HG02973 (cell line): ENCODE measurements at regions not wholly inside any gene's neighbourhood (a gene's known extent, or its start where the extent isn't known, plus 50 kb on each side); places are given as distances from the start of the nearest gene placed in this dataset.
"Not testable (repeated sequence)": the region's sequence is repeated elsewhere in the genome, so short reads cannot be mapped to it uniquely, and the experiment has no call there.

Experiments
- ATAC-seq: cut with Tn5 transposase; IDR thresholded peaks from one replicate; pipeline ENCODE4 v1.9.1; 2021; ENCODE audit warnings: moderate library complexity; ENCODE audit not compliant: unreplicated experiment

DNA sequence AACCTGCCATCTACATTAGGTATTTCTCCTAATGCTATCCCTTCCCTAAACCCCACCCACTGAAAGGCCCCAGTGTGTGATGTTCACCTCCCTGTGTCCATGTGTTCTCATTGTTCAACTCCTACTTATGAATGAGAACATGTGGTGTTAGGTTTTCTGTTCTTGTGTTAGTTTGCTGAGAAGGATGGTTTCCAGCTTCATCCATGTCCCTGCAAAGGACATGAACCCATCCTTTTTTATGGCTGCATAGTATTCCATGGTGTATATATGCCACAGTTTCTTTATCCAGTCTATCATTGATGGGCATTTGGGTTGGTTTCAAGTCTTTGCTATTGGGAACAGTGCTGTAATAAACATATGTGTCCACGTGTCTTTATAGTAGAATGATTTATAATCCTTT is 149.2 kb downstream of the PCDH7 start:
- ATAC-seq = not testable (repeated sequence)

DNA sequence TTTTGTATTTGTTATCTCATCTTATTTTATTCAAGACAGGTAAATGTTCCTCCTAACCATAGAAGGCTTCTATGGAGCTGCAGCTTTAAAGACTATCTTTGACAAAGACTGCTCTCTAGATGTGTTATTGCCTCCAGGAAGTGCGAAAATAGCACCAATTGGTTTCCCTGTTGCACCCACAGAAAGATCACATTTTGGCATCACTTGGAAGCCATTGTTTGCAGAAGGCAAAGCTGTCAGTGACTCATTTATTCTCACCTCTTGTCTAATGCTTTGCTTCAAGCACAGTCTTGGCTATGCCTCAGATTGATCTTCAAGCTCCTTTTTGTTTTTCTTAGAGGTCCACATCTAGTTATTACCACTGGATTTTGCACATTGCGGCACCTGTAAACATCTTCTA is 150.3 kb downstream of the PCDH7 start:
- ATAC-seq = no peak

DNA sequence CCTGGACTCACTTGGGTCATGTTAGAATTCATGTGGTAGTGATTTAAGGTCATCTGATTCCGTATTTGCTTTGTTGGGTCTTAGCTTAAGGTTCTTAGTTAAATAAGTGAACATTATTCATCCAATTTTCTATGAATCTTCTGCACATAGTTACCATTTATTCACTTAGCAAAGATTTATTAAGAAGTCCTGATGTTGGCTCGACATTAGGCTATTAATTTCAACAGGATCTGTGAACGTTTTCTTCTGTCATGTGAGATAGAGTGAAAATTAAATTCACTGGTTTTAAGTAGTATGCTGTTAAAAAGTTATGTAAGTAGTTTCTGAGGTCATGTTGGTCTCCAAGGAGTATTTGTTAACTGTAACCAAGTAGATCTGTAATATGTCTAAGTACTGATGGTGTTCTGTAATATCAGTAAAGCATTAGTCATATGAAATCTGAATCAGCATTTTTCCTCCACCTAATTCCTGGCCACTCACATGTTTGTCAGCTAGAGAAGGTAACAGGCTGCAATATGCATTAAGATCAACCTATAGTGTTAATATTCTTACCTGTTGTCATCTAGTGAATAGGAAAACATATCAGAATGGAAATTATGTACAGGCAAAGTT is 155.6 kb downstream of the PCDH7 start:
- ATAC-seq = no peak

DNA sequence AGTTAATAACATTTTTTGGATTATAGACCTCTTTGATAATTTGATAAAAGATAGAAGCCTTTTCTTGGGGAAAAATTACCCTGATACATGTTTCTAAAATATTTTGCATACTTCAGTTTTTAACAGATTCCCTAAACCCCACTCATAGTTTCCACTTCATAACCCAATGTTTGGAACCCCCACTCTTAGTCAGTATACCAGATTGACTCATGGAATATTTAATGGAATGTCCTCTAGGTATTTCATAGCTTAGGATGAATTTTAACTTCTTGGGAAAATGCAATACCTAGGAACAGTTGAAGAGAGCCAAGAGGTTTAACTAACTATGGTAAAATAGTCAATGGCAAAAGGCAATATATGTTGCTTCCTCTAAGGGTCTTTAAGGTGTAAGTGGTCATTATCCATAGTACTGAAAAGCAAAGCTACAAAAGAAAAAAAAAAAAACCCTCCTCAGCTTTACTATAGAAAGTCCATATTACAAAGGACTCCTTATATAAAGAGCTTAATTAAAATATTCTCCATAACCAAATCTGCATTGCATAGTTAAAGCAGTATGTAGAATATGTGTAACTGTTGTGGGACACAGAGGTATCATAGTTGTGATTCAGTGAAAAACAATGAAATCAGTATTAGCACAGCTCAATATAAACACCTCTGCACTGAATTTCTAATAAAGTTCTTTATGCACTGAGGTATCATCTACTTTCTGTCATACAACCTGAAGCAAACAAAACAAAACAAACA is 159.9 kb downstream of the PCDH7 start:
- no peak for ATAC-seq

DNA sequence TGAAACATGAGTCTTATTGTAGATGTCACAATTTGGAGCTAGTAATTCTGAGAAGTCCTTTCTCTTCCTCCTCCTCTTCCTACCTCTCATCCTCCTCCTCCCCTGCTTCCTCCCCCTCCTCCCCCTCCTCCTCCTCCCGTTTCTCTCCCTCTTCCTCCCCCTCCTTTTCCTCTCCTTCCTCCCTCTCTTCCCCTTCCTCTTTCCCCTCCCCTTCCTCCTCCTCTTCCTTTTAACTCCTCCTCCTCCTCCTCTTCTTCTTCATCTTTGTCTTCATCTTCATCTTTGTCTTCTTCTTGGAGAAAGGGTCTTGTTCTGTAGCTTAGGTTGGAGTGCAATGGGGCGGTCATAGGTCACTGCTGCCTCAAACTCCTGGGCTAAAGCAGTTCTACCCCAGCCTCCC is 161.8 kb downstream of the PCDH7 start:
- no peak for ATAC-seq

DNA sequence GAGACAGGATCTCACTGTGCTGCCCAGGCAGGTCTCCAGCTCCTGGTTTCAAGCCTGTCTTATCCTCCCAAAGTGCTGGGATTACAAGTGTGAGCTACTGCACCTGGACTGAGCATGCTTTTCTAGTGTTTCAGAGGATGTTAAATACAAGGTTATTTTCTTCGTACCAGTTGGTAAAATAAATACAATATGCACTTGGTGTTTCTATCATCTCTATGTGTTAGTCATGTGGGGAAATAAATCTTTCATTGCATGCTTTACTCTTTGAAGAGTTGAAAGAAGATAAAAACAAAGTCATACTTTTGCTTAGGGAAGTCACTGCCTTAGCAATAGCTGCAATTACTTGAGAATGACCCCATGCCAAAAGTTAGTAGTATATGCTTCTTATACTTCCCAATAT is 162.3 kb downstream of the PCDH7 start:
- no peak for ATAC-seq

DNA sequence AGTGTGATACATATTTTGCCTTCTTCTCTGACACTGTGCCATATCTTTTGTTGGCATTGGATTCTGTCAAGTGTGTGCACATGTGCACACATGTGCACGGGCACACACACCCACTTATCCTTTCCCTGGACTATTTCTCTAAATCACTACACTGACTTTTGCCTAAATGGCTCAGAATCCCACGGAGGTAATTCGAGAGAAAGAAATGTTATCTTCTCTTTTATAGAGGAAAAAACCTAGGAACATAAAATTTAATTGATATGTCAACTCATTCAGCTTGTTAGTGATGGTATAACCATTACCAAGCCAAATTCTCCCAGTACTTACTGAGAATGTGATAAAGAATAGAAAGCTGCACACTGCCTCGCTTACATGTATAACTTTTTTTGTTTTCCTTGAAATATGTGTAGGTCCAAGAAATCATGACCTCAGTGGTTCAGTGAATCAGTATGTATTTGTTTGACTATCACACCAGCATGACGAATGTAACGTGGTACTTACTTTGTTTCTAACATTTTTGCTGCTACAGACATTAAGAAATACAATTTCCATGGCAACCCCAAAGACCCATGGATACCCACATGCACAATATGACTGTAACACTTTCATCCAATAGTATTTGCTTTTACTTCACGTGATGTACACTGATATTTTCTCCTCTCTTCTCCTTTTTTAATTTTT is 163.0 kb downstream of the PCDH7 start:
- ATAC-seq = no peak

DNA sequence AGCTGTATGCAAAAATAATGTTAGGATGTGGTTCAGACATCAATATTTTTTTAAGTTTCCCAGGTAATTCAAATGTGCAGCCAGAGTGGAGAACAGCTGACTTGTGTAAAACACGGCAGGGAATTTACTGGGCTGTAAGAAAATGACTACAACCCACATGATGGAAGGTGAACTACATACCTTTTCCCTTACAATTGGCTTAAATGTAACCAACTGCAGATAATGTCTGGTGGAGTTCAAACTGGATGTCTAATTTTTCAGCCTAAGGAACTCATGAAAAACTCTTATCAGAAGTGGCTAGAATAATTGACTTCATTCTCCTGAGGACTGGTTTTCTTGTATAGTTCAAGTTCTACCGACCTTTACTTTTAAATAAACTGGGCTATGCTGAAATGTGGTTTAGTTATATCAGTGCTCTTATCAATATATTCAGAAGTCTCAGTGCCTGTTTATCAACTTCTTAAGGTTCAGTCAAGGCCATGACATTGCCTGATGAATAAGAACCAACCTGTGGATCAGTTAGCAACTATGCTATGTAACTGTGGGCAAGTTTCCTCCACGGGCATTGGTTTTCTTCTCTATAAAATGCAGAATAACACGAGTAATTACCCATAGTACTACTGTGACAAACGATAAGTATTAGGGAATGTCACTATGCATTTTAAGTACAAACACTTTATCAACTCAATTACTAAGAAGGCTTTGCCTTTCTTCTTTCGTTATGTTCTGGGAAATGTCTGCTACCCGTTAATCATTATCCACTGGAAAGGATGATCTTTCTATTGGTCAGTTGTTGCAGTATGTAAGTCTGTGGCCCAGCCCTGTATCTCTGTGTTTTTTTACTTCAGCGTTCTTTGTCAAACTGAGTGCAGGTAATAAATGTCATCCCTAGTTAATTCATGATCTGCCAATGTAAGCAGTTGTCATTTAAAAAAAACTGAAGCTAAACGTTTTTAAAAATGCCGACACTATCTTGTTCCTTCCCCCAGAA is 181.6 kb downstream of the PCDH7 start:
- ATAC-seq = no peak

DNA sequence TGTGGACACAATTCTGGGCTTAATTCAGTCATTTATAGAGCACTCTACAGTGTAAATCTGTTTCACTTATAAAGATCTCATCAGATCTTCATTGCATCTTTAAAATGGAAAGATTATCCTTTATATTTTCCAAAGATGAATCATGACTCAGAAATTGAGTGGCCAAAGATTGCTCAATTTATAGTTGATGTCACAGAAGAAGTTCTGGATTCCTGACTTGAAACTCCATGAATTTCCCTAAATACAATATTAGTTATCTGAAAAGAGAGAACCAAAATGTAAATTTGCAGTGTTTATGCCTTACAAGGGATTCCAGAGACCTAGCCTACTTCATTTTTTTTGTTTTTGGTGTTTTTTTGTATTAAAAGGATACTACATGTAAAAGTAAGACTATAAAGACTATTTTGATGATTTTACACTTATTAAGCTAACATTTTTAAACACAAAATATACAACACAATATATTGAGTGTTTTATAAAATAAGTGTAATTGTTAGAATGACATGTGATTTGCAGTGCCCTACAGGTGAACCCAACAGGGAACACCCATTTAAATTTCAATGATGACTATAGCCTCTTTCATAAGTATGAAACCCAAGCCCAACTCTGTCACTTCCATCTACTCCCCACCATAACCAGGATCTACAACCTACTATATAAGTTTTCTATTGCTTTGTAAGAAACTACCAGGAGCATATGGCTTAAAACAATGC is 183.5 kb downstream of the PCDH7 start:
- no peak for ATAC-seq

DNA sequence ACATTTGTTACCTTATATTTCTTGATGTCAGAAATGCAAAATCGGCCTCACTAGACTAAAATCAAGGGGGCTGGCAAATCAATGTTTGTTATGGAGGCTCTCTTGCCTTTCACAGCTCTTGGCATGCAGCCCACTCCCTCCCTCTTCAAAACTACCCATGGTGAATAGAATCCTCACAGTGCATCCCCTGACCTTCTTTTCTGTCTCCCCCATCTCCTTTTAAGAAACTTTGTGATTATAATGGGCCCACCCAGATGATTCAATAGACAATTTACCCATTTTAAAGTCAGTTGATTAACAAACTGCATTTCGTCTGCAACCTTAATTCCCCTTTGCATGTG is 184.0 kb downstream of the PCDH7 start:
- no peak for ATAC-seq

DNA sequence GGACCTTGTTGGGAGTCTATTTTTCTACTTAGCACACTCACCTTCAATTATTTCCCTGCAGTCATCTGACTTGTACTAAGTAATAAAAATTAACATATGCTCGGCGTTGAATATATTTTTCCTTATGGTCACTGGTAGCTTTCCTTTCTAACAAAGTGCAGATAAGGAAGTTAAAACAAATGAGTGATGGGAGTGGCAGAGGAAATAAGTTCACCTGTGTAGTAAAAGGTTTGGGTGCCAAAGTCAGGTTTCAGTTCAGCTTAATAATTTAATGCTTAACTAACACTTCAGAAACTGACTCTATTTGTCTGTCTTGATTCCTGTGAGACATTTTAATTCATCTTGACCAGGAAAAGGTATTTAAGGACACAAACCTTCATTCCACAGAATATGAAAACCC is 184.4 kb downstream of the PCDH7 start:
- ATAC-seq = no peak

DNA sequence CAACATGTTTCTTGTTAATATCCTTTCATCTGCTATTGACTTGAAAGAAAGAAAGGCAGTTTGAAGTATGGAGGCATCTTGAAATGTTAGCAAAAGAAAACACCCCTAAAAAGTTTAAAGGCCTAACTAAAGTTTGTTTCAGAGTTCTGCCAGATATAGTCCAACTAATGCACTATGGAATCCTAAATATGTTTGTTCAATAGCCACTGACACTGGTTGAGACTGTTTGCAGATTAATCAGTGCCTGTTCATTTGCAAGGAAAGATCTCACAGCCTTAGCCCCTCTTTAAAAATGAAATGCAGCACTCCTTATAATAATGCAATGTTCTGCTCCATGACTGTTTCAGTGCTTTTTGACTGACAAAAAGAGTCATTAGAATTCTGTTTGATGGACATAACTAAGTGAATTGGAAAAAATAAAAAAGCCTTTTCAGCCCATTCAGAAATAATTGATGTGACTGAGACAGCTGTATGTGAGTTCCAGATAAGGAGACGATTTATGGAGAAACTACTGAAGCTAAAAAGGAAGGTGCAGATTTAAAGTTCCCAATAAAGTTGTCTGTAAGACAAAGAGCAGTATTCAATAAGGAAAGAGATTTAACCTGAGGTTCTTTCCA is 192.0 kb downstream of the PCDH7 start:
- ATAC-seq = no peak

DNA sequence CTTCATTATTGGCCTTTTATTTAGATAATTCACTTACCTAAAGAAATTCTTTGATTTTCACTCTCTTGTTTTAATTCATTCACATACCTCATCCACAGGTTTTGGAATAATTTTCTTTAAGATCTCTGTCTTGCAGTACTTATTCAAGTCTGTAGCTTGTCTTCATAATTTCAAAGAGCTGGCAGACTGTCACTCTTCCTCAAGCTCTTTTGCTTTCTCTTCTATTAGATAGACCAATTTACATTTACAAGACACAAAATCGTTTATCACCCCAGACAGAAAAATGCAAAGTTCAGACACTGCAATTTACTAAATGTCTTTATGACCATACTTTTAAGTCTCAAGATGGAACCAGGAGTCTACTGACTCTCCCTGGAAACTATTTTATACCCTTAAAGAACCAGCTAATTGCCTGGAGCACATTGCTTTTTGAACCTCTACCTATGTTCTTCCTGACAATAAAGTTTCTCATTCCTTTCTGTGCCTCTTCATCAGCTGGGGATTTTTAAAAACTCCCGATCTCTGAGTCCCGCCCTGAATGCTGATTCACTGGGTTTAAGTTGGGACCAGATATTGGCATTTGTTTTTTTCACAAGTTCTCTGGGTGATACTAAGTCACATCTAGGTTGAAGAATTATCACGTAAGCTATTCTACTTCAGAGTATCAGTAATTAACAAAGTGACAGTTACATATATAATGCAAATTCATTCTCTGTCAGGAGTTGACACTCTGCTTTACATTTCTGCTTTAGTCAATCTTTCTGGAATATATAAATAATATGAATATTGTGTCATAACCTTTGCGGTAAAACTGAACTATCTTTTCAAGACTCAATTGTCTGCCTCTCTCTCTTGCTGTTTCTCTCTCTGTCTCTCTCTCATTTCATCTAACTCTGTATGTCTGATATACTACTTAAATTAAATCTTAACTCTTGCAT is 196.4 kb downstream of the PCDH7 start:
- no peak for ATAC-seq

DNA sequence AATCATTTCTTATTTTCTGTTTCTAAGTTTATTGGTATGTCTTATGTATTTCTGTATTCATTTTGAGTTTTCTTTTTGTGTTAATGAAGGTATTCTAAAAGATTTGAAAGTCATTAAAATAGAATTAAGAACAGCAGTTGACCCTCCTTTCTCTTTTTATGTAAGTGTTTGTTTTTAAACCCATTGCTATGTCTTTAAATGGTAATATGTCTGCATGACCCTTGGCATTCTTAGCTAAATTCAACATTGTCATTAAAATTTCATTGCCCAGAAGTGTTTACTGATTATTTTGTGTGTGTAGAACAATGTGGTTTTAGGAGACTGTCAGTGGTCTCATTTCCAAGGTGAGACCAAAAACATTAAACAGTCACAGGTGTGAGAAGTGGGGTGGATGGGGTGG is 197.8 kb downstream of the PCDH7 start:
- ATAC-seq = no peak

DNA sequence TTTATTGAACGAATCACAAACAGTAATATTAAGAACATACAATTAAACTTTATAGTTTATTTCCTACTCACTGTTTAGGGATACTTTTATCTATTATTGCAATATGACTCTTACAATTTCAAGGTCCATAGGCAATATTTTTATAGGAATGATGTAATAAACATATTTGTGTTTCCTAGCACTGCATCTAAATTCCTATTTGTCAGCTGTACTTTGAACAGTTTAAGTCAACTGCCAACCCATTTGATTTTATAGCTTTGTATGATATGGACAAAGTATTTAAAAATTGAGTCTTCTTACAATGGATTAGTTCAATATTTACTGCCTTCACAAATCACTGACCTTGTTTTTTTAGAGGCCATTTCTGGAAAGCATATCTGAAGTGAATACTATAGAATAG is 199.3 kb downstream of the PCDH7 start:
- ATAC-seq = no peak

DNA sequence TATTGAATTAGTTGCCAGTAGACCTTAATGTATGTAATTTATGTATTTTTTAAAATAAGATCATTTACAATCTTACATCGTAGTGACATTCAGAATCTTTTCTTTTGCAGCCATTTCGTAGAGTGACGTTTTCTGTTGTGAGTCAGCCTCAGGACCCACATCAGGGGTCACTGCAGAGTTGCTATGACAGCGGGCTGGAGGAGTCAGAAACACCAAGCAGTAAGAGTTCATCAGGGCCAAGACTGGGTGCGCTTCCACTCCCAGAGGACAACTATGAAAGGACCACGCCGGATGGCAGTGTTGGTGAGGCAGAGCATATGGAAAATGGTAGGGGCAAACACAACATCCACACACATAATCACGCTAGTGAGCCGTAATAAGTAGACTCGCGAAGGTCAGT is 199.9 kb downstream of the PCDH7 start:
- ATAC-seq = no peak

DNA sequence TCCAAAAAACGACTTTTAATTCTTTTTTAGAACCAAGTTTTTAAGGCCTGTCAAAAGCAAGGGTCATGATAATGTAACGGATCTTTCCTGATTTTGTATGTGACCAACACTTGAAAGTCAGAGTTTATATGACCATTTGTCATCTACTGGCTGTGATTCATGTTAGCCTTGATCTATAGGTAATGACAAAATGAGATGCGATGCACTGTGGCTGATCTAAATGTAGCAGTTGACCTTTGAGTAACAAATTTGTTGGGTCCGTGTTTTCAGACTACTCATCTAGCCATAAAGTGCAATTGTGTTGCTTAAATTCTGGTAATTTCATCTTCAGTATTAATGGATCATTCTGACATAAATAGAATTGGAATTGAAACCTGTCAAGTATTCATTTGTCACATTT is 202.5 kb downstream of the PCDH7 start:
- no peak for ATAC-seq

DNA sequence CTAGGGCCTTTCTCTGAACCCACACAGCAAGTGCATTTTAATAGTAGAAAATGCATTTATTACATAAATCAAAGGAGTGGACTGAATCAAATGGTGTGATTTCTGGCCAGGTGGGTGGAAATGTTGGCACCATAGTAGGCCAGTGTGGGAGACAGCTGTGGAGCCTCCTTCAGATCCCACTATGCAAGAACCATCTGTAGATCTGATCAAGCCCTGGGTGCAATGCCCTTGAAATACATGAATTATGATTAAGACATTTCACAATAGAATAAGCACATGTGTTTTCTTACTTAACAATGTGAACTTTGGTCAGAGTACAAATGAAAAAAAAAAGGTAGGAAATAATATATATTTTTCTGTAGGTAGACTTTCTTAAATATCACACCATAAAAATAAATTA is 204.3 kb downstream of the PCDH7 start:
- no peak for ATAC-seq

DNA sequence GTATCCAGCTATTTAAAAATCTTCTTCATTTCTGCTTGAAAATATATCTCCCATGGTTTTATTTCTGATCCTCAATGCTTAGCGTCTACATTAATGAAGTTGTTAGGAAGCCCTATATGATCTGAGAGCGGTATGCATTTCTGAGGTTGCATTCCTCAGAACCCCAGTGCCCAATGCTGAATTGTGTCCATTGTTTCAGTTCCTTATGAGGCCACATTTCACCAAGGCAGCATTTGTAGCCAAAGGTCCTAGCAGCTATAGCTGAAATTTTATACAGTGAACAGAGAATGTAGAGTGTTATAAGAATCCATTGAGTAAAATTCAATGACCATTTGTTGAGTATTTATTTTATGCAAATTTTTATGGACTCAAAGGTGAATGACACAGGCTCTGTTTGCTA is 209.5 kb downstream of the PCDH7 start:
- ATAC-seq = no peak
